GM12878 (cell line): ENCODE measurements at regions not wholly inside any gene's neighbourhood (a gene's known extent, or its start where the extent isn't known, plus 50 kb on each side); places are given as distances from the start of the nearest gene placed in this dataset.

ENCODE experiments used
- ATAC-seq: fragments of 200-7000 bp; cut with Tn5 transposase; 3 replicates; pipeline ENCODE4 v1.9.1; 2020; ENCODE audit warnings: mild to moderate bottlenecking, moderate library complexity
- BruUV-seq: library from RNA; stranded (reverse); fragments of 400-500 nt; replicated peaks from 2 replicates; lab custom pipeline; 2021; lab: Mats Ljungman, UMichigan
- CTCF ChIA-PET: fragments of 300-600 bp; sonication (Branson Sonifier 250); formaldehyde crosslinking; extraction: SDS; loops from one replicate; lab custom pipeline; 2021; ENCODE audit warnings: inconsistent platforms; lab: Yijun Ruan, JAX
- POLR2A ChIA-PET: fragments of 350-600 bp; formaldehyde crosslinking; extraction: SDS; loops from one replicate; lab custom pipeline; 2021; ENCODE audit warnings: inconsistent platforms; lab: Charles Lee
- RAD21 ChIA-PET: fragments of 300-600 bp; sonication (Branson Sonifier 250); formaldehyde crosslinking; loops from one replicate; lab custom pipeline; 2023; ENCODE audit warnings: antibody characterized with exemption; ENCODE audit not compliant: unreplicated experiment; lab: Charles Lee
- SMC1A ChIA-PET: fragments of 300-600 bp; sonication (Branson Sonifier 250); formaldehyde crosslinking; loops from one replicate; lab custom pipeline; 2023; ENCODE audit not compliant: unreplicated experiment, uncharacterized antibody; lab: Charles Lee
- DNase-seq: peaks from one replicate; pipeline ENCODE4 v3.0.0-alpha.2; 2011; ENCODE audit warnings: low read depth, low spot score
- FAIRE-seq: peaks from 3 replicates; lab custom pipeline; 2011; peaks lifted over from hg19 to GRCh38; lab: Jason Lieb, UNC
- H2AFZ ChIP-seq: 2 replicates; pipeline ENCODE4 v1.6.0; 2011; ENCODE audit warnings: low read depth, low read length, control low read depth; ENCODE audit not compliant: control insufficient read depth
- H3K27ac ChIP-seq: 2 replicates; pipeline ENCODE4 v1.5.1; 2011; ENCODE audit warnings: control low read depth; ENCODE audit not compliant: control insufficient read depth, insufficient read depth
- H3K27me3 ChIP-seq, 2 experiments: replicated peaks in 1 of 2; 2 replicates each; pipeline versions ENCODE4 v1.6.0 to v1.6.1; 2011; ENCODE audit warnings: low read length in 1 of 2; ENCODE audit not compliant: control insufficient read depth in 2 of 2, insufficient read depth in 2 of 2
- H3K36me3 ChIP-seq, 2 experiments: 2 replicates each; pipeline ENCODE4 v1.5.1; 2011; ENCODE audit warnings: low read length in 1 of 2; ENCODE audit not compliant: control insufficient read depth in 2 of 2, insufficient read depth in 2 of 2
- H3K4me1 ChIP-seq: 2 replicates; pipeline ENCODE4 v1.6.1; 2011; ENCODE audit warnings: mild to moderate bottlenecking, low read length, moderate library complexity, mixed read lengths; ENCODE audit not compliant: control insufficient read depth, insufficient read depth
- H3K4me2 ChIP-seq: 2 replicates; pipeline ENCODE4 v1.6.0; 2011; ENCODE audit warnings: control low read depth; ENCODE audit not compliant: control insufficient read depth, insufficient read depth
- H3K4me3 ChIP-seq: fragments of 200-600 bp; sonication (generic); 2 replicates; pipeline ENCODE4 v1.5.1; 2016
- H3K79me2 ChIP-seq: 2 replicates; pipeline ENCODE4 v1.6.0; 2011; ENCODE audit warnings: low read length; ENCODE audit not compliant: control insufficient read depth, insufficient read depth
- H3K9ac ChIP-seq: 2 replicates; pipeline ENCODE4 v1.8.0; 2011; ENCODE audit warnings: low read length, control low read depth, mixed read lengths; ENCODE audit not compliant: control insufficient read depth, insufficient read depth
- H3K9me3 ChIP-seq: replicated peaks from 3 replicates; pipeline ENCODE4 v1.5.1; 2011; ENCODE audit warnings: mild to moderate bottlenecking, low read length; ENCODE audit not compliant: control insufficient read depth, insufficient read depth
- H4K20me1 ChIP-seq: 2 replicates; pipeline ENCODE4 v1.6.0; 2011; ENCODE audit not compliant: control insufficient read depth, insufficient read depth
- BACH1 ChIP-seq: fragments of 450-650 bp; IDR thresholded peaks from 2 replicates; pipeline ENCODE4 v1.6.1; 2017; ENCODE audit warnings: mild to moderate bottlenecking, borderline replicate concordance
- BRCA1 ChIP-seq: IDR thresholded peaks from 2 replicates; pipeline ENCODE4 v1.6.1; 2011; ENCODE audit warnings: low read depth, low read length, improper control_type of control experiment
- FOXM1 ChIP-seq: IDR thresholded peaks from 2 replicates; pipeline ENCODE4 v1.6.1; 2012; ENCODE audit warnings: low read depth, mild to moderate bottlenecking, inconsistent platforms, low read length, moderate library complexity
- IKZF2 ChIP-seq, 2 experiments: fragments of 450-650 bp; IDR thresholded peaks; 2 replicates each; pipeline ENCODE4 v1.6.1; 2017; ENCODE audit warnings: mild to moderate bottlenecking in 2 of 2, moderate library complexity in 2 of 2
- JUNB ChIP-seq: IDR thresholded peaks from 2 replicates; pipeline ENCODE4 v1.6.1; 2016; ENCODE audit warnings: antibody characterized with exemption, mild to moderate bottlenecking
- MEF2A ChIP-seq: IDR thresholded peaks from 2 replicates; pipeline ENCODE4 v1.6.1; 2011; ENCODE audit warnings: low read depth, mild to moderate bottlenecking, low read length, moderate library complexity; ENCODE audit not compliant: insufficient read depth
- NR2C2 ChIP-seq: IDR thresholded peaks from 2 replicates; pipeline ENCODE4 v1.6.1; 2011; ENCODE audit warnings: borderline replicate concordance, low read depth; ENCODE audit not compliant: control insufficient read depth, insufficient read length
- PAX8 ChIP-seq: fragments of 450-650 bp; IDR thresholded peaks from 2 replicates; pipeline ENCODE4 v1.6.1; 2017; ENCODE audit warnings: mild to moderate bottlenecking, moderate library complexity
- POU2F2 ChIP-seq: IDR thresholded peaks from 3 replicates; pipeline ENCODE4 v1.6.1; 2011; ENCODE audit warnings: low read depth, mild to moderate bottlenecking, low read length, borderline replicate concordance
- RB1 ChIP-seq: fragments of 450-650 bp; formaldehyde crosslinking; IDR thresholded peaks from 2 replicates; pipeline ENCODE4 v1.6.1; 2017; ENCODE audit warnings: mild to moderate bottlenecking, borderline replicate concordance
- TCF12 ChIP-seq: IDR thresholded peaks from 2 replicates; pipeline ENCODE4 v1.6.1; 2011; ENCODE audit warnings: low read depth, mild to moderate bottlenecking, low read length
- YY1 ChIP-seq: IDR thresholded peaks from 2 replicates; pipeline ENCODE4 v1.6.1; 2011; ENCODE audit warnings: low read depth, mild to moderate bottlenecking, low read length
- ZNF207 ChIP-seq: fragments of 450-650 bp; IDR thresholded peaks from 2 replicates; pipeline ENCODE4 v1.6.1; 2014; ENCODE audit warnings: antibody characterized with exemption, mild to moderate bottlenecking, borderline replicate concordance
- WGBS: methylation state at CpG from one replicate; pipeline ENCODE4 v1.1.6; 2016; ENCODE audit warnings: low lambda C conversion rate; ENCODE audit not compliant: insufficient replicate concordance, insufficient coverage; ENCODE audit errors: missing lambda C conversion rate; 5-methylcytosine and 5-hydroxymethylcytosine counted together
- in situ Hi-C: fragments of 300-500 bp; cut with MboI; formaldehyde crosslinking; loops from 9 replicates; pipeline ENCODE4 v1.14.3; 2018; ENCODE audit warnings: mixed read lengths
- intact Hi-C: fragments of 100-400 bp; cut with micrococcal nuclease; formaldehyde crosslinking; loops from one replicate; pipeline ENCODE4 v1.14.2; 2022; ENCODE audit not compliant: unreplicated experiment
- TF ChIP-seq, protein P1 (sequence below): IDR thresholded peaks from 2 replicates; pipeline ENCODE4 v1.6.1; 2012; ENCODE audit warnings: low read depth, low read length, improper control_type of control experiment
- TF ChIP-seq, protein P2 (sequence below): IDR thresholded peaks from 2 replicates; pipeline ENCODE4 v1.6.1; 2011; ENCODE audit warnings: low read depth, mild to moderate bottlenecking, low read length, moderate library complexity, borderline replicate concordance; ENCODE audit errors: extremely low read depth

DNA sequence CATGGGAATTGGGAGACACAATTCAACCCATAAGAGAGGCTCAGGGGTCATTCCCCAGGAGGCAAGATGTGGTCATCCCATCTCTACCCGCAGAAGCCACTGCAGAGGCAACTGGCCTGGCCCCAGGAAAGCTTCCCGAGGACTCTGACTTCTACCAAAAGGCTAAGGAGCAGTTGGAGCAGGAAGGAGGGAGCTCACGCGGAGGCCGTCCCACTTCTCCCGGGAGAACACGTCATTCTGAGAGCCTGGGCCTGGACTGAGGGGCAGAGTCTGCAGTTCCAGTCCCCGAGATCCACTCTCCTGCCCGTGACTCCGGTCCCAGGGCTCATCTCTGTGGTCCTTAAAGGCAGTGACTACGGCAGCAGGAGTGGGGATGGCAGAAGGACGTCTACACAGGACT lies 69.0 kb upstream of the TAF1B start (continued):
- TF ChIP-seq NR2C2: no peak
- no peak for TF ChIP-seq RB1
- TF ChIP-seq ZNF207: no peak
- TF ChIP-seq JUNB: no peak
- no peak for TF ChIP-seq IKZF2 (IDR thresholded peaks at IDR 0.05)
- TF ChIP-seq PAX8: no peak
- no peak for TF ChIP-seq BACH1
- no peak for TF ChIP-seq TCF12
- TF ChIP-seq, protein P1, sequence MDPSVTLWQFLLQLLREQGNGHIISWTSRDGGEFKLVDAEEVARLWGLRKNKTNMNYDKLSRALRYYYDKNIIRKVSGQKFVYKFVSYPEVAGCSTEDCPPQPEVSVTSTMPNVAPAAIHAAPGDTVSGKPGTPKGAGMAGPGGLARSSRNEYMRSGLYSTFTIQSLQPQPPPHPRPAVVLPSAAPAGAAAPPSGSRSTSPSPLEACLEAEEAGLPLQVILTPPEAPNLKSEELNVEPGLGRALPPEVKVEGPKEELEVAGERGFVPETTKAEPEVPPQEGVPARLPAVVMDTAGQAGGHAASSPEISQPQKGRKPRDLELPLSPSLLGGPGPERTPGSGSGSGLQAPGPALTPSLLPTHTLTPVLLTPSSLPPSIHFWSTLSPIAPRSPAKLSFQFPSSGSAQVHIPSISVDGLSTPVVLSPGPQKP: no peak

DNA sequence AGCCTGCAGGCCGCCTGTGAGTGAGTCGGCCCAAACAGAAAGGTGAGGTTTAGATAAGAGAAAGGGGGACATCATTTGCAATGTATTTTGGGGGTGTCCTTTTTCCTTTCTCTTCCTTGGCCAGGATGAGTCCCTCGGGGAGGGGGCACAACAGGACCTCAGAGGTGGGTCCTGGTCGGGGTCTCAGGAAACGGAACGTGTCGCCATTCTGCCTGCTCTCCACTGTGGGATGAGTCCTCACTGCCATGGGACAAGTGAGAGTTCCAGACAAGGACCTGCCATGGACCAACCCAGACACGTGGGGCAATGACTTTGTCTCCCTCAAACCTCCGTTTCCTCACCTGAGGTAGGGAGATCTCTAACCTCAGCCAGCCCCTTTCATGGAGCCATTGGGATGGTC lies 67.9 kb upstream of the TAF1B start:
- FAIRE-seq (no peak), DNase-seq (no peak), ATAC-seq (no peak)
- no peaks in the 10 kb centered on the region for H3K36me3 ChIP-seq
- no peaks in the 10 kb centered on the region for H3K9me3 ChIP-seq
- no peak overlapping the region for H3K4me2 ChIP-seq
- TF ChIP-seq, protein P2, sequence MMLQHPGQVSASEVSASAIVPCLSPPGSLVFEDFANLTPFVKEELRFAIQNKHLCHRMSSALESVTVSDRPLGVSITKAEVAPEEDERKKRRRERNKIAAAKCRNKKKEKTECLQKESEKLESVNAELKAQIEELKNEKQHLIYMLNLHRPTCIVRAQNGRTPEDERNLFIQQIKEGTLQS: no peak
- TF ChIP-seq BRCA1 (no peak), BACH1 (no peak), FOXM1 (no peak), POU2F2 (no peak), YY1 (no peak), MEF2A (no peak)
- TF ChIP-seq, protein P1: no peak
- POLR2A ChIA-PET: no interaction called here
- no peak overlapping the region for H3K27ac ChIP-seq
- in situ Hi-C loops (no loop called here), intact Hi-C loops (no loop called here)
- SMC1A ChIA-PET: no interaction called here
- H3K9ac ChIP-seq: no peak overlapping the region
- H3K4me3 ChIP-seq: no peak overlapping the region
- peaks cover 8% of the 10 kb centered on the region for H3K4me1 ChIP-seq
- CTCF ChIA-PET: no interaction called here
- RAD21 ChIA-PET: no interaction called here
- H2AFZ ChIP-seq: no peak overlapping the region
- 37% methylated on average over 9 of the region's 9 CpGs for WGBS
- H4K20me1 ChIP-seq: no peaks in the 10 kb centered on the region
- H3K79me2 ChIP-seq: no peaks in the 10 kb centered on the region
- no TSS peak for BruUV-seq
- H3K27me3 ChIP-seq: no peaks in the 10 kb centered on the region; a peak in 2 of 4 replicates
